ENCODE measurements at regions not wholly inside any gene's neighbourhood (a gene's known extent, or its start where the extent isn't known, plus 50 kb on each side); places are given as distances from the start of the nearest gene placed in this dataset.

- TF ChIP-seq ZNF670 (CRISPR knock-in tag; IDR thresholded peaks at IDR 0.05; ENCODE audit: borderline replicate concordance) = no peak
- TF ChIP-seq HINFP (CRISPR knock-in tag; IDR thresholded peaks at IDR 0.05; ENCODE audit: low read depth) = no peak
- no peak for TF ChIP-seq ZNF264 (CRISPR knock-in tag; IDR thresholded peaks at IDR 0.05)
- TF ChIP-seq ZNF605 (CRISPR knock-in tag; IDR thresholded peaks at IDR 0.05) = peak; percentile 57; the same call in 1 of the 2 replicates
- TF ChIP-seq ZNF44 (CRISPR knock-in tag; IDR thresholded peaks at IDR 0.05) = no peak
- 0 out of 2 replicates have a peak, but pooled peaks have one; percentile 10 for TF ChIP-seq ELF3 (CRISPR knock-in tag; IDR thresholded peaks at IDR 0.05)
- TF ChIP-seq ZNF431 (CRISPR knock-in tag; IDR thresholded peaks at IDR 0.05; ENCODE audit: borderline replicate concordance, low read depth) = no peak
- 0 out of 2 replicates have a peak, but pooled peaks have one; percentile 17 for TF ChIP-seq KDM6A (CRISPR knock-in tag; IDR thresholded peaks at IDR 0.05; ENCODE audit: low read depth)
- no peak for TF ChIP-seq GABPA (IDR thresholded peaks at IDR 0.05; ENCODE audit: low read depth, low read length)
- TF ChIP-seq GABPA (CRISPR knock-in tag; IDR thresholded peaks at IDR 0.05; ENCODE audit: low read depth) = no peak
- no peak for TF ChIP-seq ZNF20 (CRISPR knock-in tag; IDR thresholded peaks at IDR 0.05)
- peak; percentile 40 for TF ChIP-seq TEAD3 (CRISPR knock-in tag; optimal IDR thresholded peaks at IDR 0.05; ENCODE audit: borderline replicate concordance)
- peak; percentile 40; the same call in 1 of the 2 replicates for TF ChIP-seq BRD4 (CRISPR knock-in tag; IDR thresholded peaks at IDR 0.05)
- TF ChIP-seq HDAC2 (CRISPR knock-in tag; IDR thresholded peaks at IDR 0.05) = peak; percentile 31; the same call in 1 of the 2 replicates
- peak; percentile 58 for TF ChIP-seq ZFX (CRISPR knock-in tag; IDR thresholded peaks at IDR 0.05; ENCODE audit: low read depth)
- TF ChIP-seq RXRB (CRISPR knock-in tag; IDR thresholded peaks at IDR 0.05; ENCODE audit: borderline replicate concordance) = peak; percentile 94
- TF ChIP-seq POGZ (CRISPR knock-in tag; IDR thresholded peaks at IDR 0.05) = peak; percentile 76
- no peak for TF ChIP-seq STAG1 (CRISPR knock-in tag; IDR thresholded peaks at IDR 0.05)
- TF ChIP-seq, protein P1, sequence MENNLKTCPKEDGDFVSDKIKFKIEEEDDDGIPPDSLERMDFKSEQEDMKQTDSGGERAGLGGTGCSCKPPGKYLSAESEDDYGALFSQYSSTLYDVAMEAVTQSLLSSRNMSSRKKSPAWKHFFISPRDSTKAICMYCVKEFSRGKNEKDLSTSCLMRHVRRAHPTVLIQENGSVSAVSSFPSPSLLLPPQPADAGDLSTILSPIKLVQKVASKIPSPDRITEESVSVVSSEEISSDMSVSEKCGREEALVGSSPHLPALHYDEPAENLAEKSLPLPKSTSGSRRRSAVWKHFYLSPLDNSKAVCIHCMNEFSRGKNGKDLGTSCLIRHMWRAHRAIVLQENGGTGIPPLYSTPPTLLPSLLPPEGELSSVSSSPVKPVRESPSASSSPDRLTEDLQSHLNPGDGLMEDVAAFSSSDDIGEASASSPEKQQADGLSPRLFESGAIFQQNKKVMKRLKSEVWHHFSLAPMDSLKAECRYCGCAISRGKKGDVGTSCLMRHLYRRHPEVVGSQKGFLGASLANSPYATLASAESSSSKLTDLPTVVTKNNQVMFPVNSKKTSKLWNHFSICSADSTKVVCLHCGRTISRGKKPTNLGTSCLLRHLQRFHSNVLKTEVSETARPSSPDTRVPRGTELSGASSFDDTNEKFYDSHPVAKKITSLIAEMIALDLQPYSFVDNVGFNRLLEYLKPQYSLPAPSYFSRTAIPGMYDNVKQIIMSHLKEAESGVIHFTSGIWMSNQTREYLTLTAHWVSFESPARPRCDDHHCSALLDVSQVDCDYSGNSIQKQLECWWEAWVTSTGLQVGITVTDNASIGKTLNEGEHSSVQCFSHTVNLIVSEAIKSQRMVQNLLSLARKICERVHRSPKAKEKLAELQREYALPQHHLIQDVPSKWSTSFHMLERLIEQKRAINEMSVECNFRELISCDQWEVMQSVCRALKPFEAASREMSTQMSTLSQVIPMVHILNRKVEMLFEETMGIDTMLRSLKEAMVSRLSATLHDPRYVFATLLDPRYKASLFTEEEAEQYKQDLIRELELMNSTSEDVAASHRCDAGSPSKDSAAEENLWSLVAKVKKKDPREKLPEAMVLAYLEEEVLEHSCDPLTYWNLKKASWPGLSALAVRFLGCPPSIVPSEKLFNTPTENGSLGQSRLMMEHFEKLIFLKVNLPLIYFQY (CRISPR knock-in tag; IDR thresholded peaks at IDR 0.05; ENCODE audit: borderline replicate concordance) = peak; percentile 27; the same call in 1 of the 2 replicates
- TF ChIP-seq ZMYM4 (CRISPR knock-in tag; IDR thresholded peaks at IDR 0.05) = peak; percentile 78
- no peak for TF ChIP-seq CHD4 (IDR thresholded peaks at IDR 0.05; ENCODE audit: borderline replicate concordance, low read length)
- TF ChIP-seq NR2F6 (IDR thresholded peaks at IDR 0.05) = no peak
- peak; percentile 16; the same call in 1 of the 2 replicates for TF ChIP-seq NR2F6 (CRISPR knock-in tag; IDR thresholded peaks at IDR 0.05)
- TF ChIP-seq HOMEZ (CRISPR knock-in tag; IDR thresholded peaks at IDR 0.05; ENCODE audit: low read depth) = 0 out of 2 replicates have a peak, but pooled peaks have one; percentile 63
- TF ChIP-seq MAX (IDR thresholded peaks at IDR 0.05) = peak; percentile 63; the same call in 1 of the 2 replicates
- no peak for TF ChIP-seq DR1 (CRISPR knock-in tag; IDR thresholded peaks at IDR 0.05)
- TF ChIP-seq MYC (CRISPR knock-in tag; IDR thresholded peaks at IDR 0.05; ENCODE audit: borderline replicate concordance) = peak; percentile 26; the same call in 1 of the 2 replicates
- 0 out of 2 replicates have a peak, but pooled peaks have one; percentile 31 for TF ChIP-seq ZSCAN31 (CRISPR knock-in tag; IDR thresholded peaks at IDR 0.05; ENCODE audit: low read depth)
Observed at GRCh38 chr4:38415682-38416081, 248.3 kb upstream of the KLF3 start (continued).
